ENCODE measurements at regions not wholly inside any gene's neighbourhood (a gene's known extent, or its start where the extent isn't known, plus 50 kb on each side); places are given as distances from the start of the nearest gene placed in this dataset.

DNA sequence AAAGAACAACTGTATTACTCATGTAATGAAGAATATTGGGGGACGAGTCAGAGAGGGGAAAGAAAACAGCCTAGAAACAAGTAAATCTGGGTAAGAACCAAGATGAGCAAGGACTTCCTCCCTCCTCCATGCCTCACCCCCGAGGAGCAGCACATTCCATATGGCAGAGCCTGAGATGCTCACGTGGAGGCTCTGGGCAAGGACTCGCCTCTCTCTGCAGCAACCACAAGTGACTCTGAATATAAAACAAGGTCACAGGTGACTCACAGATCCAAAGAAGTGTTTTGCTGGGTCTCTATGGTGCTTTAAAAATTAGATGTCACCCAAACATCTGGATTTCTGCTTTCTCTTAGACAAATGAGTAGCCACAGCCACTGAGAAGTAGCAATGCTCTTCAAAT is 453.0 kb upstream of the SULF2 start:
- Histone ChIP-seq H4K20me1 (ENCODE audit: insufficient read depth, low read length) (no peaks in the 10 kb centered on the region), H3K4me1 (ENCODE audit: control insufficient read depth in 1 of 2, insufficient read depth in 2 of 2, low read length in 2 of 2) (no peaks in the 10 kb centered on the region), H3K9ac (ENCODE audit: insufficient read depth, low read length, poor library complexity, severe bottlenecking) (no peak overlapping the region), H3K36me3 (replicated peaks in 1 of 2; ENCODE audit: control insufficient read depth in 1 of 2, insufficient read depth in 2 of 2, low read length in 2 of 2) (no peaks in the 10 kb centered on the region), H2AFZ (ENCODE audit: insufficient read depth, low read depth, low read length, poor library complexity, severe bottlenecking) (no peak overlapping the region), H3K9me3 (replicated peaks in 1 of 2; ENCODE audit: control insufficient read depth in 1 of 2, insufficient read depth in 1 of 2, low read length in 2 of 2) (no peaks in the 10 kb centered on the region), H3K27ac (ENCODE audit: low read depth in 1 of 2, low read length in 2 of 2) (no peak overlapping the region), H3K27me3 (ENCODE audit: control insufficient read depth in 2 of 2, insufficient read depth in 2 of 2, low read length in 2 of 2) (no peaks in the 10 kb centered on the region), H3K79me2 (ENCODE audit: insufficient read depth, low read length) (no peaks in the 10 kb centered on the region), H3K4me3 (replicated peaks in 1 of 3; ENCODE audit: low read depth in 2 of 3, low read length in 3 of 3) (no peak overlapping the region), H3K4me2 (replicated peaks; ENCODE audit: extremely low read depth, low read length, poor library complexity, severe bottlenecking) (no peak overlapping the region)
- Mint-ChIP-seq H3K4me3 (no peak overlapping the region), H3K27me3 (ENCODE audit: low read depth in 3 of 3) (peaks cover 7 to 18% (median 12%) of the 10 kb centered on the region in 3 donors), H3K27ac (no peak overlapping the region), H3K36me3 (no peaks in the 10 kb centered on the region), H3K9me3 (peaks cover 0 to 1% (median 0%) of the 10 kb centered on the region in 7 donors), H3K4me1 (no peaks in the 10 kb centered on the region)
- TF ChIP-seq, protein P1, sequence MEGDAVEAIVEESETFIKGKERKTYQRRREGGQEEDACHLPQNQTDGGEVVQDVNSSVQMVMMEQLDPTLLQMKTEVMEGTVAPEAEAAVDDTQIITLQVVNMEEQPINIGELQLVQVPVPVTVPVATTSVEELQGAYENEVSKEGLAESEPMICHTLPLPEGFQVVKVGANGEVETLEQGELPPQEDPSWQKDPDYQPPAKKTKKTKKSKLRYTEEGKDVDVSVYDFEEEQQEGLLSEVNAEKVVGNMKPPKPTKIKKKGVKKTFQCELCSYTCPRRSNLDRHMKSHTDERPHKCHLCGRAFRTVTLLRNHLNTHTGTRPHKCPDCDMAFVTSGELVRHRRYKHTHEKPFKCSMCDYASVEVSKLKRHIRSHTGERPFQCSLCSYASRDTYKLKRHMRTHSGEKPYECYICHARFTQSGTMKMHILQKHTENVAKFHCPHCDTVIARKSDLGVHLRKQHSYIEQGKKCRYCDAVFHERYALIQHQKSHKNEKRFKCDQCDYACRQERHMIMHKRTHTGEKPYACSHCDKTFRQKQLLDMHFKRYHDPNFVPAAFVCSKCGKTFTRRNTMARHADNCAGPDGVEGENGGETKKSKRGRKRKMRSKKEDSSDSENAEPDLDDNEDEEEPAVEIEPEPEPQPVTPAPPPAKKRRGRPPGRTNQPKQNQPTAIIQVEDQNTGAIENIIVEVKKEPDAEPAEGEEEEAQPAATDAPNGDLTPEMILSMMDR (IDR thresholded peaks at IDR 0.05) = no peak
- intact Hi-C loops (cut with micrococcal nuclease) = no loop called here
- WGBS (ENCODE audit: insufficient coverage) = 83% methylated on average over 1 of the region's 4 CpGs
- no peak for DNase-seq

DNA sequence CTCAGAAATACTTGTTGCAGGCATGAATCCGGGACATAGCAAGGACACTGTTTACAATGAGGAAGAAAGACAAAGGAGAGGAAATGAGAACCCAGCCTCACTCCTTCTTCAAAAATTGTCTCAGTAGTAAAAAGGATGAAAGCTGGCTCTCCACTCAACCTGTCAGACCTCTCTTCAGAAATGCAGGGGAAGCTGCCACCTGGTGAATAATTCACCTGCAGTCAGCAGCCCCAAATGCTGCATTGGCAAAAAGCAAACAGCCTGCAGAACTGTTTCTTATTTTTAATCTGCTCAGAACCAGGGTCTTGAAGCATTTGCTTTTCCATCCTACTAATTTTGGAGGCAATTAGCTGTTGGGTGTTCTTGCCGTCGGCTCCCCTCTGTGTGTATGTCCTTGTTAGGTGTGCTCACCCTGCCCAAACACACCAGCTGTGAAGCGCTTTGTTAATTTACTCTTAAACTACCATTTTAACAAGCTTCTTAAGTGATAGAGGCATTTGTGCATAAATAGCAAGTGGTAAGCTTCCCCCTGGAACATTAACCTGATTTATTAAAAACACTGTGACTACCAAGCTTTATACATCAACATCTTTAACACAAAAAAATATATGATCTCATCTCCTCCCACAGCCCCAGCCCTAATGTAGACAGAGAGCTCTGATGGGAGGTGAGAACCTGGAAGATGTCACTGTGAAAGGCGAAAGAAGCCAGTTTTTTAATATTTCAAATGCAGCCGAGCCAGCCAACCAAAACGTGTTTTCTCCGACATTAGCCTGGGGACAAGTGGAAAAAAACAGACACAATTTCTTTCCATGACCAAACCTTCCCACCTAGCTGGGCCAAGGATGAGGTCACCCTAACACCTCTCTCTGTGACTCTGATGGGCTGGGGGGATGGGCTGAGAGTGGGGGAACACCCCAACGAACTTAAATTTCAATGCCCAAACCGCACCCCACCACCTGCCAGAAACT is 451.0 kb upstream of the SULF2 start:
- H3K4me2 ChIP-seq (replicated peaks; ENCODE audit: extremely low read depth, low read length, poor library complexity, severe bottlenecking) = no peak overlapping the region
- H3K27me3 Mint-ChIP-seq (ENCODE audit: low read depth in 3 of 3) = peaks cover 4 to 12% (median 8%) of the 10 kb centered on the region in 3 donors
- H3K9me3 Mint-ChIP-seq = peaks cover 6 to 16% (median 9%) of the 10 kb centered on the region in 7 donors

More for the DNA sequence above, 451.0 kb upstream of the SULF2 start:
- DNase-seq = no peak
- H3K4me1 ChIP-seq (ENCODE audit: control insufficient read depth in 1 of 2, insufficient read depth in 2 of 2, low read length in 2 of 2) = no peaks in the 10 kb centered on the region
- peaks cover 10% of the 10 kb centered on the region in 2 donors for H3K9me3 ChIP-seq (replicated peaks in 1 of 2; ENCODE audit: control insufficient read depth in 1 of 2, insufficient read depth in 1 of 2, low read length in 2 of 2)
- no peak overlapping the region for H3K9ac ChIP-seq (ENCODE audit: insufficient read depth, low read length, poor library complexity, severe bottlenecking)
- Mint-ChIP-seq H3K27ac (no peak overlapping the region), H3K36me3 (no peaks in the 10 kb centered on the region), H3K4me3 (no peak overlapping the region), H3K4me1 (no peaks in the 10 kb centered on the region)
- H3K4me3 ChIP-seq (replicated peaks in 1 of 3; ENCODE audit: low read depth in 2 of 3, low read length in 3 of 3) = no peak overlapping the region
- TF ChIP-seq, protein P1 (IDR thresholded peaks at IDR 0.05) = no peak
- no peak overlapping the region for H3K27ac ChIP-seq (ENCODE audit: low read depth in 1 of 2, low read length in 2 of 2)
- H3K36me3 ChIP-seq (replicated peaks in 1 of 2; ENCODE audit: control insufficient read depth in 1 of 2, insufficient read depth in 2 of 2, low read length in 2 of 2) = no peaks in the 10 kb centered on the region
- no peaks in the 10 kb centered on the region for H3K27me3 ChIP-seq (ENCODE audit: control insufficient read depth in 2 of 2, insufficient read depth in 2 of 2, low read length in 2 of 2)
- no peaks in the 10 kb centered on the region for H4K20me1 ChIP-seq (ENCODE audit: insufficient read depth, low read length)
- no peaks in the 10 kb centered on the region for H3K79me2 ChIP-seq (ENCODE audit: insufficient read depth, low read length)
- intact Hi-C loops (cut with micrococcal nuclease) = no loop called here
- H2AFZ ChIP-seq (ENCODE audit: insufficient read depth, low read depth, low read length, poor library complexity, severe bottlenecking) = no peak overlapping the region
- WGBS (ENCODE audit: insufficient coverage) = no CpG with 5 or more reads among the region's 10 CpGs

Measured in CD14-positive monocyte (primary cell).